SK-N-SH (cell line): ENCODE measurements at regions not wholly inside any gene's neighbourhood (a gene's known extent, or its start where the extent isn't known, plus 50 kb on each side); places are given as distances from the start of the nearest gene placed in this dataset.
"Not testable (repeated sequence)": the region's sequence is repeated elsewhere in the genome, so short reads cannot be mapped to it uniquely, and the experiment has no call there.

Experiments used
- CTCF ChIA-PET: fragments of 300-600, 350-600 bp; formaldehyde crosslinking; extraction: SDS; loops from one replicate; lab custom pipeline; 2021; lab: Yijun Ruan, JAX
- POLR2A ChIA-PET: fragments of 350-600 bp; sonication (Branson Sonifier 250); formaldehyde crosslinking; extraction: SDS; loops from one replicate; lab custom pipeline; 2020; ENCODE audit warnings: antibody characterized with exemption, inconsistent platforms; lab: Yijun Ruan, JAX
- DNase-seq: peaks from one replicate; pipeline ENCODE4 v3.0.0; 2012
- H2AFZ ChIP-seq: fragments of 200-600 bp; sonication (generic); 2 replicates; pipeline ENCODE4 v1.8.1; 2016; ENCODE audit warnings: antibody characterized with exemption, mild to moderate bottlenecking, low read depth
- H3F3A ChIP-seq: fragments of 200-600 bp; sonication (generic); replicated peaks from 2 replicates; pipeline ENCODE3; 2016; ENCODE audit warnings: antibody characterized with exemption, mild to moderate bottlenecking; ENCODE audit not compliant: insufficient read depth
- H3K27ac ChIP-seq, 2 experiments: fragments of 200-500 bp in 1 of 2; fragments of 200-600 bp in 1 of 2; sonication (Bioruptor generic) in 1 of 2; sonication (generic), shearing (Covaris generic) in 1 of 2; 2 replicates each; pipeline versions ENCODE4 v1.5.1 to v1.6.1; 2014 to 2016; ENCODE audit warnings: low read depth in 2 of 2, inconsistent platforms in 1 of 2, low read length in 1 of 2, mild to moderate bottlenecking in 1 of 2, mixed read lengths in 1 of 2
- H3K27me3 ChIP-seq: fragments of 200-600 bp; sonication (generic), shearing (Covaris generic); 2 replicates; pipeline ENCODE4 v1.6.1; 2016; ENCODE audit warnings: mixed run types; ENCODE audit not compliant: insufficient read depth
- H3K36me3 ChIP-seq, 2 experiments: fragments of 200-500 bp in 1 of 2; fragments of 200-600 bp in 1 of 2; sonication (Bioruptor generic) in 1 of 2; sonication (generic) in 1 of 2; replicated peaks in 1 of 2; 2 replicates each; pipeline versions ENCODE3 to v1.5.1; 2014 to 2016; ENCODE audit warnings: low read length in 1 of 2, mild to moderate bottlenecking in 1 of 2; ENCODE audit not compliant: insufficient read depth in 2 of 2, control insufficient read depth in 1 of 2
- H3K4me1 ChIP-seq, 2 experiments: fragments of 200-500 bp in 1 of 2; fragments of 200-600 bp in 1 of 2; sonication (Bioruptor generic) in 1 of 2; sonication (generic), shearing (Covaris generic) in 1 of 2; 2 replicates each; pipeline versions ENCODE4 v1.5.1 to v1.6.1; 2014 to 2016; ENCODE audit warnings: low read depth in 1 of 2, low read length in 1 of 2, mixed run types in 1 of 2; ENCODE audit not compliant: insufficient read depth in 2 of 2, control insufficient read depth in 1 of 2
- H3K4me2 ChIP-seq: fragments of 200-600 bp; sonication (generic), shearing (Covaris generic); 2 replicates; pipeline ENCODE4 v1.6.1; 2017; ENCODE audit warnings: mixed run types
- H3K4me3 ChIP-seq, 2 experiments: fragments of 200-500 bp in 1 of 2; fragments of 200-600 bp in 1 of 2; sonication (Bioruptor generic) in 1 of 2; sonication (generic), shearing (Covaris generic) in 1 of 2; 2 replicates each; pipeline versions ENCODE4 v1.5.1 to v1.8.1; 2014 to 2016; ENCODE audit warnings: low read depth in 2 of 2, inconsistent platforms in 1 of 2, low read length in 1 of 2, mild to moderate bottlenecking in 1 of 2, mixed read lengths in 1 of 2, moderate library complexity in 1 of 2
- H3K79me2 ChIP-seq: fragments of 200-600 bp; sonication (generic); 2 replicates; pipeline ENCODE4 v1.8.1; 2017; ENCODE audit warnings: mild to moderate bottlenecking; ENCODE audit not compliant: insufficient read depth
- H3K9ac ChIP-seq: fragments of 200-600 bp; sonication (generic); 2 replicates; pipeline ENCODE4 v1.6.1; 2017; ENCODE audit warnings: mixed run types
- H3K9me2 ChIP-seq: fragments of 200-600 bp; sonication (generic); 2 replicates; pipeline ENCODE4 v1.6.1; 2017; ENCODE audit warnings: mixed run types
- H3K9me3 ChIP-seq: fragments of 200-600 bp; sonication (generic); 2 replicates; pipeline ENCODE4 v1.6.1; 2017; ENCODE audit warnings: mixed run types, mild to moderate bottlenecking, moderate library complexity
- H4K20me1 ChIP-seq: fragments of 200-600 bp; sonication (generic); 2 replicates; pipeline ENCODE4 v1.6.1; 2017; ENCODE audit warnings: mild to moderate bottlenecking, mixed run types; ENCODE audit not compliant: insufficient read depth
- WGBS: methylation state at CpG from one replicate; pipeline ENCODE4 v1.1.6; 2017; ENCODE audit warnings: low lambda C conversion rate; 5-methylcytosine and 5-hydroxymethylcytosine counted together

GRCh38 chr9:138203872-138204271 is 326.3 kb downstream of the CACNA1B start:
- H3K4me2 ChIP-seq, H4K20me1 ChIP-seq, H3K79me2 ChIP-seq, CTCF ChIA-PET, H3K36me3 ChIP-seq, H3K27ac ChIP-seq, H3K9me2 ChIP-seq, H2AFZ ChIP-seq, H3F3A ChIP-seq, H3K9me3 ChIP-seq, DNase-seq, POLR2A ChIA-PET, H3K27me3 ChIP-seq, H3K9ac ChIP-seq, H3K4me3 ChIP-seq, H3K4me1 ChIP-seq: not testable (repeated sequence)
- WGBS, result 48% methylated on average over 8 of the region's 9 CpGs

- H2AFZ ChIP-seq, H3K9ac ChIP-seq, H3F3A ChIP-seq, POLR2A ChIA-PET, DNase-seq, H4K20me1 ChIP-seq, H3K4me2 ChIP-seq, H3K27ac ChIP-seq, H3K36me3 ChIP-seq, H3K79me2 ChIP-seq, H3K4me3 ChIP-seq, CTCF ChIA-PET, H3K9me3 ChIP-seq, H3K9me2 ChIP-seq, H3K4me1 ChIP-seq, H3K27me3 ChIP-seq: not testable (repeated sequence)
- WGBS, result 31% methylated on average over 3 of the region's 4 CpGs
Observed at GRCh38 chr9:138206108-138206507, 328.5 kb downstream of the CACNA1B start.

- POLR2A ChIA-PET, H3K9ac ChIP-seq, H3K9me3 ChIP-seq, CTCF ChIA-PET, H3K27ac ChIP-seq, H3K9me2 ChIP-seq, DNase-seq, H3K4me2 ChIP-seq, H3F3A ChIP-seq, H3K27me3 ChIP-seq, H3K4me1 ChIP-seq, H3K79me2 ChIP-seq, H3K4me3 ChIP-seq, H2AFZ ChIP-seq, H4K20me1 ChIP-seq, H3K36me3 ChIP-seq: not testable (repeated sequence)
- WGBS, result 35% methylated on average over 13 of the region's 19 CpGs
Observed at GRCh38 chr9:138207300-138208179, 330.0 kb downstream of the CACNA1B start.

GRCh38 chr9:138209071-138209644 is 331.6 kb downstream of the CACNA1B start:
- DNase-seq, H3K27ac ChIP-seq, POLR2A ChIA-PET, H4K20me1 ChIP-seq, CTCF ChIA-PET, H3K36me3 ChIP-seq, H2AFZ ChIP-seq, H3K27me3 ChIP-seq, H3K9me2 ChIP-seq, H3K9ac ChIP-seq, H3K9me3 ChIP-seq, H3K4me3 ChIP-seq, H3K4me1 ChIP-seq, H3K79me2 ChIP-seq, H3F3A ChIP-seq, H3K4me2 ChIP-seq: not testable (repeated sequence)
- 11% methylated on average over 1 of the region's 8 CpGs for WGBS

- H3K27ac ChIP-seq, H3K9me3 ChIP-seq, H4K20me1 ChIP-seq, POLR2A ChIA-PET, H3K4me1 ChIP-seq, H3K9ac ChIP-seq, H3F3A ChIP-seq, CTCF ChIA-PET, DNase-seq, H3K27me3 ChIP-seq, H3K4me2 ChIP-seq, H3K79me2 ChIP-seq, H3K9me2 ChIP-seq, H3K36me3 ChIP-seq, H3K4me3 ChIP-seq, H2AFZ ChIP-seq: not testable (repeated sequence)
- 41% methylated on average over 4 of the region's 7 CpGs for WGBS
Observed at GRCh38 chr9:138210388-138210986, 332.9 kb downstream of the CACNA1B start.

GRCh38 chr9:138211070-138211469 is 333.5 kb downstream of the CACNA1B start:
- H4K20me1 ChIP-seq, CTCF ChIA-PET, H3K27me3 ChIP-seq, H3K9me2 ChIP-seq, H3K36me3 ChIP-seq, H2AFZ ChIP-seq, H3F3A ChIP-seq, H3K79me2 ChIP-seq, DNase-seq, POLR2A ChIA-PET, H3K9ac ChIP-seq, H3K4me2 ChIP-seq, H3K4me1 ChIP-seq, H3K4me3 ChIP-seq, H3K27ac ChIP-seq, H3K9me3 ChIP-seq: not testable (repeated sequence)
- WGBS, result 0% methylated on average over 1 of the region's 4 CpGs
